Heart left ventricle (tissue), 16 donors: ENCODE measurements at regions not wholly inside any gene's neighbourhood (a gene's known extent, or its start where the extent isn't known, plus 50 kb on each side); places are given as distances from the start of the nearest gene placed in this dataset.

ENCODE experiments used
- ATAC-seq, 4 donors: fragments of 200-7000 bp; cut with Tn5 transposase; one replicate each; pipeline ENCODE4 v1.9.1; 2020 to 2022; ENCODE audit warnings: moderate library complexity in 4 of 4, mild to moderate bottlenecking in 3 of 4, moderate number of reproducible peaks in 1 of 4
- DNase-seq, 5 donors: peaks; one replicate each; pipeline ENCODE4 v3.0.0-alpha.2; 2020
- H3K27ac ChIP-seq, 12 donors: fragments of 200-600 bp; sonication (generic) in 4 of 12; one replicate each; pipeline versions ENCODE4 v1.5.0 to v1.8.0; 2016 to 2022; ENCODE audit warnings: mild to moderate bottlenecking in 2 of 12
- H3K27me3 ChIP-seq, 9 donors: fragments of 200-600 bp; sonication (generic) in 2 of 9; one replicate each; pipeline versions ENCODE4 v1.5.1 to v1.8.0; 2016 to 2022; ENCODE audit warnings: mild to moderate bottlenecking in 3 of 9
- H3K36me3 ChIP-seq, 9 donors: fragments of 200-600 bp; sonication (generic) in 2 of 9; one replicate each; pipeline versions ENCODE4 v1.5.0 to v1.8.0; 2018 to 2022; ENCODE audit warnings: mild to moderate bottlenecking in 2 of 9
- H3K4me1 ChIP-seq, 12 donors: fragments of 200-600 bp; sonication (generic) in 4 of 12; one replicate each; pipeline versions ENCODE4 v1.5.0 to v1.8.0; 2016 to 2022; ENCODE audit warnings: mild to moderate bottlenecking in 3 of 12
- H3K4me3 ChIP-seq, 12 donors: fragments of 200-600 bp; sonication (generic) in 4 of 12; one replicate each; pipeline versions ENCODE4 v1.5.0 to v1.8.0; 2017 to 2022; ENCODE audit warnings: mild to moderate bottlenecking in 9 of 12, moderate library complexity in 4 of 12
- H3K9me3 ChIP-seq, 12 donors: fragments of 200-600 bp; sonication (generic) in 4 of 12; one replicate each; pipeline versions ENCODE4 v1.5.0 to v1.8.0; 2016 to 2022; ENCODE audit warnings: mild to moderate bottlenecking in 1 of 12
- POLR2A ChIP-seq, 2 donors: fragments of 450-650 bp; IDR thresholded peaks; one replicate each; pipeline ENCODE4 v1.6.1; 2017; ENCODE audit warnings: antibody characterized with exemption in 2 of 2, mild to moderate bottlenecking in 2 of 2, moderate library complexity in 2 of 2
- WGBS, 4 donors: extraction: QIAGEN DNeasy Blood & Tissue Kit in 2 of 4; methylation state at CpG; one replicate each; pipeline versions ENCODE4 v1.1.5 to v1.1.7; 2013 to 2018; 5-methylcytosine and 5-hydroxymethylcytosine counted together
- intact Hi-C, 10 donors: fragments of 100-400 bp; cut with DNase I; formaldehyde crosslinking; loops; one replicate each; pipeline versions ENCODE4 v1.11.1 to v1.14.2; 2022
- TF ChIP-seq, protein P1 (sequence below), 12 donors: fragments of 200-600 bp; sonication (generic) in 4 of 12; IDR thresholded peaks; one replicate each; pipeline versions ENCODE4 v1.5.0 to v1.8.0; 2018 to 2022; ENCODE audit warnings: antibody characterized with exemption in 12 of 12, mild to moderate bottlenecking in 5 of 12
- donor health status: ischemic (EF 13 %, LVEDD 7.1; RV severe dilation, severe dysfunction).
- donor health status: healthy with polysubstance abuse.
- donor health status: DM: no; HTN: yes; CAD: no.
- donor health status: DM: no; HTN: no; CAD: no.
- donor health status: ischemic (EF 25% LVEDD 6.9; RV normal size, moderate dysfunction).
- donor health status: ischemic (EF 25% LVEDD 5.7; RV mildly dilated, moderate dysfunction).
- donor health status: healthy.
- donor health status: DM: yes; HTN: yes; CAD: no.
- donor health status: ischemic (EF 35%, LVEDD 5.7; RV mildly dilated, moderate dysfunction).
- donor health status: nonischemic (EF 11% LVEDD 7.7; RV severe dilation, severe dysfunction).
- donor health status: DM: yes; HTN: yes; CAD: no.
- donor health status: PGD.
- donor health status: ischemic (EF 29% LVEDD 5.4; RV normal size, mild dysfunction).
- donor health status: nonischemic (EF 23%, LVEDD 6.1; RV moderate dilation, normal function).

DNA sequence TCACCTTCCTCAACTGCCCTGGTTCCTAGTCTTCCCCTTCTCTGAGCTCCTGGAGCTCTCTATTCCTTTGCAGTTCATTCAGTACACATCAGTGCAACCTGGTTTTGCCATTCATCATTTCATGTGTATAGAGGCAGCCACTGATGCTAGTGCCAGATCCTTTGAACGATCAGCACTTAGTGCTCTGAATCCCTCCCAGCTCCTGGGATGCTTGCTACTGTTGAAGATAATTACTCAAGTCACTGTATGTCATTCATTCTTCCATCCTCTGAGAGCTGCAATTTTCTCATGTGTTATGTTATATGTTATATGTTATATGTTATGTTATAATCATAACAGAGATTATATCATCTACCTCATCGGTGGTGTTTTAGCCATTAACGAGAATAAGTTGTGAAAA is 98.5 kb upstream of the UXS1 start:
- Histone ChIP-seq H3K36me3 (no peaks in the 10 kb centered on the region), H3K27me3 (no peaks in the 10 kb centered on the region), H3K4me3 (no peak overlapping the region), H3K4me1 (no peaks in the 10 kb centered on the region), H3K27ac (no peak overlapping the region), H3K9me3 (no peaks in the 10 kb centered on the region)
- DNase-seq (no peak), ATAC-seq (no peak)
- intact Hi-C loops: no loop called here
- TF ChIP-seq, protein P1, sequence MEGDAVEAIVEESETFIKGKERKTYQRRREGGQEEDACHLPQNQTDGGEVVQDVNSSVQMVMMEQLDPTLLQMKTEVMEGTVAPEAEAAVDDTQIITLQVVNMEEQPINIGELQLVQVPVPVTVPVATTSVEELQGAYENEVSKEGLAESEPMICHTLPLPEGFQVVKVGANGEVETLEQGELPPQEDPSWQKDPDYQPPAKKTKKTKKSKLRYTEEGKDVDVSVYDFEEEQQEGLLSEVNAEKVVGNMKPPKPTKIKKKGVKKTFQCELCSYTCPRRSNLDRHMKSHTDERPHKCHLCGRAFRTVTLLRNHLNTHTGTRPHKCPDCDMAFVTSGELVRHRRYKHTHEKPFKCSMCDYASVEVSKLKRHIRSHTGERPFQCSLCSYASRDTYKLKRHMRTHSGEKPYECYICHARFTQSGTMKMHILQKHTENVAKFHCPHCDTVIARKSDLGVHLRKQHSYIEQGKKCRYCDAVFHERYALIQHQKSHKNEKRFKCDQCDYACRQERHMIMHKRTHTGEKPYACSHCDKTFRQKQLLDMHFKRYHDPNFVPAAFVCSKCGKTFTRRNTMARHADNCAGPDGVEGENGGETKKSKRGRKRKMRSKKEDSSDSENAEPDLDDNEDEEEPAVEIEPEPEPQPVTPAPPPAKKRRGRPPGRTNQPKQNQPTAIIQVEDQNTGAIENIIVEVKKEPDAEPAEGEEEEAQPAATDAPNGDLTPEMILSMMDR (IDR thresholded peaks at IDR 0.05): no peak
- TF ChIP-seq POLR2A (IDR thresholded peaks at IDR 0.05): no peak
- WGBS, 4 donors: 86 to 89% (median 88%) methylated on average over 3 of the region's 3 CpGs

DNA sequence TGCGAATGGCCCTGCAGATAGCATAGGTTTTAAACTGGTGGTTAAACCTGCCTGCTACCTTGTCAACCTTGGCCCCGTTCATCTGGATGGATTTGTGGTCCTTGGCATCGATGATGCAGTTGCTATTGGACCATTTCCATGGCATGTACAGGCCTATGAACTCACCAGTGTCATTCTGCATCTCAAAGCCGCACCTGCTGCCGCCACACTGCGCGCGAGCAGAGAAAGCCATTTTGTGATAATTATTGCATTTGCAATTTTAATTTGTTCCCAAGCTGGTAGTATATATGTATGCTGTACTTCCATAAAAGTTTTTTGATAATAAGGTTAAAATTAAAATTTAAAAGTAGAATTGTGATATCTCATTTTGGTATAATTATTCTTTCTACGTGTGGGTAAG is 94.8 kb upstream of the UXS1 start:
- Histone ChIP-seq H3K27ac (no peak overlapping the region), H3K4me1 (no peaks in the 10 kb centered on the region), H3K27me3 (no peaks in the 10 kb centered on the region), H3K4me3 (no peak overlapping the region), H3K9me3 (no peaks in the 10 kb centered on the region), H3K36me3 (no peaks in the 10 kb centered on the region)
- TF ChIP-seq POLR2A (IDR thresholded peaks at IDR 0.05): no peak
- TF ChIP-seq, protein P1 (IDR thresholded peaks at IDR 0.05): no peak
- intact Hi-C loops: no loop called here
- ATAC-seq (no peak), DNase-seq (no peak)
- WGBS, 4 donors: 94 to 97% (median 95%) methylated on average over 9 of the region's 9 CpGs

DNA sequence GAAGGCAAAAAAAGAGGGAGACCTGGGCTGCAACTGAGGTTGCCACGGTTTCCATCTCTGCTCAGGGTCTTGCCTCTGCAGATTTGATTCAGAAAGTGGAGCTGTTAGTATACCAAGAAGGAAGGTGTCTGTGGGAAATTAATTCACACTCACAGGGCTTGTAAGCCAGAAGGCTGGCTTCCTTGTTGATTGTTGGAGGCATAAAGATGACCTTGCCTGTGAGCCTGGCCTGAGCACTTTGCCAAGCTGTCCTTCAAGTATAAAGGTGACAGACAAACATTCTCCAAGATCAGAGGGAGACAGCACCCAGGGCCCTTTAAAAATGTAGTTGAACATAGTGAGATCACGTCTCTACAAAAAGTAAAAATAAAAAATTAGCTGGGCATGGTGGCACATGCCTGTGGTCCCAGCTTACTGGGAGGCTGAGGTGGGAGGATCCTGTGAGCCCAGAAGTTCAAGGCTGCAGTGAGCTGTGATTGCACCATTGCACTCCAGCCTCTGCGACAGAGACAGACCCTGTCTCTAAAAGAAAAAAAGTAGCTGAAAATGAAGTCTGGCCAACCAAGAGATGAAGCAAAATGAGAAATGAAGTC is 91.2 kb upstream of the UXS1 start:
- H3K27ac ChIP-seq: no peak overlapping the region
- no peak for TF ChIP-seq POLR2A (IDR thresholded peaks at IDR 0.05)
- TF ChIP-seq, protein P1 (IDR thresholded peaks at IDR 0.05): no peak
- no peaks in the 10 kb centered on the region for H3K4me1 ChIP-seq
- H3K9me3 ChIP-seq: no peaks in the 10 kb centered on the region
- H3K4me3 ChIP-seq: no peak overlapping the region
- intact Hi-C loops: no loop called here
- WGBS, 4 donors: 84 to 85% (median 85%) methylated on average over 3 of the region's 3 CpGs
- H3K36me3 ChIP-seq: no peaks in the 10 kb centered on the region
- no peak for ATAC-seq
- no peaks in the 10 kb centered on the region for H3K27me3 ChIP-seq
- DNase-seq: no peak

DNA sequence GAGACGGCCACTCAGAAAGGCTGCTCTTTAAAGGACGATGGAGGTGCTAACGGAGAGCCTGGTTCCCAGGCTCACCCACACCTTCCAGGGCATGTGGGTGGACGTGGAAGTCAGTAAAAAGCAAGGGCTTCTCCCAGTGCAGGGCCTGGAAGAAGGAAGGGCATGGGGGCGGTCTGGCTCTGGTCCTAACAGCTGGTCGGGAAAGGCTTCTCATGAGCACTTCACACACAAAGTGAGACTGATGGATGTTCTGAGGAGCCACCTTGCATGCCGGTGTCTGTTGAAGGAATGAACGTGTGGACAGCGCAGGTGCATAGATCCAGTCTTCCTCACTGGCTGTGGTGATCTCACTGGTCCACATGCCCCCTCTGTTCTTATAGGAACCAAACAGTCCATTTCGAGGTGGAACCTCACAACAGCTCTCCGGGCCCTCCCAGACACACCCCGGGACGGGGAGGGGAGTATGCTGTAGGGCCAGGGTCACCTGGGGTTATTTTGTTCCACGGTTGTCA is 90.6 kb upstream of the UXS1 start:
- intact Hi-C loops: no loop called here
- H3K27me3 ChIP-seq: no peaks in the 10 kb centered on the region
- DNase-seq: no peak
- no peak overlapping the region for H3K27ac ChIP-seq
- H3K36me3 ChIP-seq: no peaks in the 10 kb centered on the region
- no peak overlapping the region for H3K4me3 ChIP-seq
- WGBS, 4 donors: 83 to 89% (median 86%) methylated on average over 14 of the region's 14 CpGs
- TF ChIP-seq POLR2A (IDR thresholded peaks at IDR 0.05): no peak
- TF ChIP-seq, protein P1 (IDR thresholded peaks at IDR 0.05): no peak
- peak in 1 of 4 donors; percentile 16 for ATAC-seq
- H3K4me1 ChIP-seq: no peaks in the 10 kb centered on the region
- H3K9me3 ChIP-seq: no peaks in the 10 kb centered on the region
